ENCODE measurements at regions not wholly inside any gene's neighbourhood (a gene's known extent, or its start where the extent isn't known, plus 50 kb on each side); places are given as distances from the start of the nearest gene placed in this dataset.

DNA sequence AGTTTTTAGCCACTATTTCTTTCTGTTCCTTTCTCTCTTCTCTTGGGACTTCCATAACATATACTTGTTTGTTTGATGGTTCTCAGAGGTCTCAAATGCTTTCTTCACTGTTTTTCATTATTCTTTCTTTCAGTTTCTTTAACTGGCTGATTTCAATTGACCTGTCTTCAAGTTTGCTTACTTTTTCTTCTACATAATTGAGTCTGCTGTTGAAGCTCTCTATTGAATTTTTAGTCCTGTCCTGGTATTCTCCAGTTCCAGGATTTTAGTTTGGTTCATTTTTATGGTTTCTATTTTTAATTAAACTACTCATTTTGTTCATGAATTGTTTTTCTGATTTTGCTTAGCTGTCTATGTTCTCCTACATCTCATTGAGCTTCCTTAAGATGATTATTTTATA, 1305.3 kb upstream of the CELF2 start:
- DNase-seq: no peak

DNA sequence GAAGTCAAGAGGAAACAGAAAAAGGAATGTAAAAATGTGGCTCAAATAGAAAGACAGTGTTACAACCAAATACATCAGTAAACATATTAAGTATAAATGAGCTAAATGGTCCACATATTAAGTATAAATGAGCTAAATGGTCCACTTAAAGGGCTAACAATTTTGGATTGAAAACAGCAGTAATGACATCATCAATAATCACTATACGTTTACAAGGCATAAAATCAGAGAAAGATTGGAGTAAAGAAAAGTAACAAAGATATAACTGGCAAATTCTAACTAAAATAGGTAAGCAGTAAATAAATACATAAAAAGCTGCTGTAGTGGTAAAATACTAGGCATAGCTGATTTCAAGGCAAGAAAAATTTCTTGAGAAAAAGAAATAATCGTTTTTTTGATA, 1298.4 kb upstream of the CELF2 start:
- no peak for DNase-seq

DNA sequence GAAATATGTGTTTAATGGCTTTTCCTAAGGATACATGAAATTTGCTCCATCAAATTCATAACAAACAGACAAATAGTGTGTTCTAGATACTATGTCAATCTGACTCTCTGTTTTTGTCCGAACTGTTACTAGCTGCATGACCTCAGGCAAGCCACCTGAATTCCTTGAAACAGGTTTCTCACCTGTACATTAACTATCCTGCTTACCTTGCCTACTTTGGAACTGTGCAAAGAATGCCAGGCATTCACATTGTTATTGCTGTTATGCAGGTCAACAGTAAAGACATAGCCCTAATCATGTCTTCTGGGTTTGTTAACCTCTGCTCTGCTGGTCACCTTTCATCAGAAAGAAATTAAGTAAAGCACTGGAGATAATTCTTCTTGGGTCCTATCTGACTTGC, 1283.9 kb upstream of the CELF2 start:
- no peak for DNase-seq

DNA sequence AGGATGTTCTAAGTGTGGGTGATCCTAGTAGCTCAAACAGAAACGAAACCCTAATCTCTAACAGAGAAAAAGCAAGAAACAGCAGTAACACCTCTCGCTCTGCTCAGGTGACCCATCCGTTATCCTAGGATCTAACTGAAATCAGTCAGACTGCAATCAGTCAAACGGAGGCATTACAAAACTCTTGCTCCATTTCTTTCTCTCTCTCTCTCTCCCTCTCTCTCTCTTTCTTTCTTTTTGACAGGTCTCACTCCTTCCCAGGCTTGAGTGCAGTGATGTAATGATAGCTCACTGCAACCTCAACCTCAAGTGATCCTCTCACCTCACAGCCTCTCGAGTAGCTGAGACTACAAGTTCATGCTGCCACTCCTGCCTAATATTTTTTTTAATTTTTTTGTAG, 1283.5 kb upstream of the CELF2 start:
- no peak for DNase-seq

DNA sequence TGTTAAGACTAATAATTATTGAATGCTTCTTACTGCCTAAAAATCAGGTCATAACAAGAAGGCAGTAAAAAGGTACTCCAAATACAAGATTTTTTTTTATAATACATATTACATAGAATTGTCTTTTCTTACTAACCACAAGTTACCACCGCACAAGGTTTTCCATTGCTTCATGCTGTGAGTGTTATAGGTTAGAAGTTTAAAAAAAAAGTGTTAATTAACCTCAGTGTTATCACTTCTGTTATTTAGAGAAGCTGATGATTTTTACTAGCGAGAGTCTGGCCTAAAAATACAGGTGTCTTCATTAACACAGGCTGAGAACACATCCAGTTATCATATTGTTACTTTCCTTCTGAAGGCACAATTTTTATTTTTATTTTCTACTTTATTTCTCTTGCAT, 1281.9 kb upstream of the CELF2 start:
- DNase-seq: no peak

DNA sequence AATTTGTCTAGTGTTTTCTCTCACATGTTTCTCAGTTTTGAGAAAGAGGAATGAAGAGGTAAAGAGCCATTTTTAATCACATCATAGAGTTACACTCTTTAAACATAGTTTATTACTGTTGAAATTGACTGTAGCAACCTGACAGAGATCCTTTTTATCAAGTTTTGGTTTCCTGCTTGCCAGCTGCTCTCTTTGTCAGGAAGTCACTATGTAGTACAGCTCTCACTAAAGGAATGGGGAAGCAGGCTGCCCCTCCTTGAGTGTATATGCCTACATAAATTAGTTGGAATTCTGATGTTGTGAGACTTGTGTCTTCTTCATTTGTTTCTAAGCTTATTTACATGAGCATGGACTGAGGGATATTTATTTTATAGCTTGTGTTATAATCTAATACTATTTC, 1274.0 kb upstream of the CELF2 start:
- no peak for DNase-seq

DNA sequence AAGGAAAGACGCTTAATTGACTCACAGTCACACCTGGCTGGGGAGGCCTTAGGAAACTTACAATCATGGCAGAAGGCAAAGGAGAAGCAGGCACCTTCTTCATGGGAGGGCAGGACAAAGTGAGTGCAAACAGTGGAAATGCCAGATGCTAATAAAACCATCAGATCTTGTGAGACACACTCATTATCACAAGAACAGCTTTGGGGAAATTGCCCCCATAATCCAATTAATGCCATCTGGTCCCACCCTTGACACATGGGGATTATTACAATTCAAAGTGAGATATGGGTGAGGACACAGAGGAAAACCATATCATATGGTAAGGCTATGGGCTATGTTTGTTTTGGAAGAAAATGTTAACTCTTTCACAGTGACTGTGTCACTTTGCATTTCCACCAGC, 1272.5 kb upstream of the CELF2 start:
- no peak for DNase-seq

DNA sequence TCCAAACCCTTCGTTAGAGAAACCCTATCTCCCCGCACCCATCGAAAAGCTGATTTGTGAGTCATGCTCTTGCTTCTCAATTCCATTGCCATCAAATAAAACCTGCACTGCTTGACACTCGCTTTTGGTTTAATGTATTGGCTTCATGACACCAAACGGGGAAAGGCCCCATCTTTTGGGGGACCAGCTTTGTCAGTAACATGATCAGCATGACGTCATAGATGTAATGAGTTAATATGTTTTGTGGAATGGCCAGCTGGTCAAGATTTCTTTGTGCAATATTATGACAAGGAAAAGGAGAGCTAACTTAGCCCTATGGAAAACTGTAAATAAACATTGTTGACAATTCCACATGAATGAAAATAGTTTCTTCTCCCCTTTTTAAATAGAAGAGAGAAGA, 1260.5 kb upstream of the CELF2 start:
- DNase-seq: no peak

DNA sequence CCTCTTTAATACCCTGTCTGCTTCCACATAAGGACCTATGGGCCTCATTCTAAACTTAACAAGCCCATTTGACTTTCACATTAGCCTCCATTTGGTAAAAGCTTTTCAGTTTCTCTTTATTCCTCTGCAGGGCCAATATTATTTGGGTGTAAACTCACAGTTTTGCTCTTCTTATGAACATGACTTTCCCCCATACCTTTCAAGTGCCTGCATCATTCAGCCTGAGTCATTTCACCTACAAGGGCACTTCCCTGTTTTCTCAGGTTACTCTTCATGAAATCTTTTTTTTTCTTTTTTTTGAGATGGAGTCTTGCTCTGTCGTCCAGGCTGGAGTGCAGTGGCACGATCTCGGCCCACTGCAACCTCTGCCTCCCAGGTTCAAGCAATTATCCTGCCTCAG, 1258.1 kb upstream of the CELF2 start:
- no peak for DNase-seq

DNA sequence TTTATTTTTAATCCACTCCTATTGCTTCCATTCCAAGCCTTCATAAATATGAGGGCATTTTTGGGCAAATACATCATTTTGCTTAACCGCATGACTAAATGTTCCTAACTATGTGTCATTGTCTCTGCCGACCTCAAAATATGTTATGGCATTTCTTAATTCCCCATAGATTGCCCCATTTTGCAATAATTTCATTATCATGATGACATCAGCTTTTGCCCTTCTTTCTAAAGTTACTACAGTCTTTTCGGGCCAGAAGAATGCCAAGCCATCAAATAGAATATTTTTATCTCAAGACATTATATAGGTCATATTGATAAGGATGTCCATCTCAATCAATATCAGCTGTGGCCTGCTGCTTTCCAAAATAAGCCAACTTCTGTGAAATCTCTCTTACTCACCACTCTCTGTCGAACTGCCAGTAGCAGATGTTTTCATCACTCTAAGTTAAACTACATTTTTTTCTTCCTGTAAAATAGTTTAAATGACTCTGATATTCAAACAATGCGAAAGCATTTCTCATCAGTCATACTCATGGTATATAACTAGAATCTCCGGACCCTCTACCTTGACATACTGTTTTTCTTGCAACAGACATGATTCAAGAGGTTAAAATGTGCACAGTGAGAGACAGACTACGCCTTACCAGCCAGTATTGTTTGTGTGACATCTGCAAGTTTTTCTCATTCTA, 1254.6 kb upstream of the CELF2 start:
- DNase-seq: peak; percentile 96

DNA sequence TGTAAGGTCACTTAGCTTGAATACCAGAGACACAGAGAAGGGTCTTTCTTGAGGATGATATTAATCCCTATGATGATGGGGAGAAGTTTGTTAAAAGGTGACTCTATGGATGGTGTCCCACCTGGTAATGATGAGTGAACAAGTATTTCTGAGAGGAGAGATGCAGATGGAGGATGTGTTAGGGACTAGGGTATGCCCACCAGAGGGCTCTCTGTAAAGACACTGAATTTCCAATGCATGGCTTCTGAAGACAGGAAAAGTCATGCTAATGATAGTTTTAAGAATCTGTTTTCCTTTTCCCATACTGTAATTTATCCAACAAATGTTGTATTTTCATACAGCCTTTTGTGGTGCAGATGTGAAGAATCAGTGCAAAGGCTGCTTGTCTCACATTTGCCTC, 1250.9 kb upstream of the CELF2 start:
- no peak for DNase-seq

DNA sequence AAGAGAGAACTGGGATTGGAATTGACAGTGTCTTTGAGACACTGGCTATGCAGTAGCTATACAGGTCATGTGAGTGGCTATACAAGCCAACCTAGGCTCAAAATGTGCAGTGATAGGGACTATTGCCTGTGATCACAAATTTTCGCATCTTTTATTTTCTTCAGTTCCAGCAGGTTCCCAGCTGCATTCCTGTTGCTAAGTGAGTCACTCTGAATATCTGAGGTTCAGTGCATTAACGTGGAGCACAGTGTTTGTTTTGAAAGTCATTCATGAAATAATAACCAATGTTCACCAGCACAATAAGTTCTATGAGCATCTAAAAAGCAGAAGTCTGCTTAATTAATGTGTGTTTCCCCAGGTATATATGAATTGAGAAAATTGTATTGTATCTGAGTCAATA, 1236.0 kb upstream of the CELF2 start:
- DNase-seq: peak; percentile 16

DNA sequence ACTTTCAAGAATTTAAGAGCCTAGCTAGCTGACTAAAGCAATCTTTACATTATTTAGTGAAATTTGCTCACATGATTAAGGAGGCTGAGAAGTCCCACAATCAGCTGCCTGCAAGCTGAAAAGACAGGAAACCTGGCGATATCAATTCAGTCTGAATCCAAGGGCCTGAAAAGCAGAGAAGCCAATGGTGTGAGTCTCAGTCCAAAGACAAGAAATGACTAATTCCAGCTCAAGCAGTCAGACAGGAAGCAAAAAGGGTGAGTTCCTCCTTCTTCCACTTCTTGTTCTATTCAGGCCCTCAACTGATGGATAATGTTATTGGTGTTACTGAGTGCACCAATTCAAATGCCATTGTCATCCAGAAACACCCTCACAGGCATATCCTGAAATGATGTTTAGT, 1231.6 kb upstream of the CELF2 start:
- DNase-seq: peak; percentile 38

DNA sequence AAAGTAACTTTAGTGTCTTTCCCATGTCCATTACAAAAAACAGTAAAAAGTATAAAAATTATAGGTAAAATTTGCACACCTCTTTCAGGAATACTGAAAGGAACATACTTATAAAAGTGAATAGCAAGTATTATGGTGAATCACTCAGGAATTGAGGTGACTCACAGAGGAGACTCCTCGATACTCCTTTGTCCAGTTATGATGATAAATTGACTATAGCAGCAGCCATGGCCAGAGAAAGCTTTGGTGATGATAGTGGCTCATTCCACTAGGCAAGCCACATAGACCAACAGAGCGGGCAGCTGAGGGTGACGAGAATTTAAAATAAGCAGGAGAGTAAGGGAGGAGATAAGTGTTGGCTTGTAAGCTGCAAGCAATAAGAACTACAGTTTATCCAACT, 1231.1 kb upstream of the CELF2 start:
- DNase-seq: peak; percentile 42

DNA sequence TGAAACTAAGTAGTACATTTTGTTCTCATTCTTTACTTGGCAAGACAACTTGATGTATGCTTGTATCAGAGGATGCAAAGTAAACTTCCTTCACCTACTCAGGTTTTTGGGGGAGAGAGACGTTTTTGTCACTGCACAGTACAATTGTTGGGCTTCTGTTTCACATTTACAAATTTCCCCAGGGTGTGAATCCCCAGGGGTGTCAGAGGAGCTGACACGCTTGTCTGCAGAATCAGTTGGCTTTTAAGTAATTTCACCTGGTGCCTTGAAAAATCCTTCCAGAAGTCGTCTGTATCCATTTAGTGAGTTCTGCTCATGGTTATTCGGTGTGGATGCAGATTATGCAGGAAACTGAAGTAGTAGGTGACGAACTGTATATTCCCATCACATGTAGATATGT, 1227.7 kb upstream of the CELF2 start:
- DNase-seq: no peak

DNA sequence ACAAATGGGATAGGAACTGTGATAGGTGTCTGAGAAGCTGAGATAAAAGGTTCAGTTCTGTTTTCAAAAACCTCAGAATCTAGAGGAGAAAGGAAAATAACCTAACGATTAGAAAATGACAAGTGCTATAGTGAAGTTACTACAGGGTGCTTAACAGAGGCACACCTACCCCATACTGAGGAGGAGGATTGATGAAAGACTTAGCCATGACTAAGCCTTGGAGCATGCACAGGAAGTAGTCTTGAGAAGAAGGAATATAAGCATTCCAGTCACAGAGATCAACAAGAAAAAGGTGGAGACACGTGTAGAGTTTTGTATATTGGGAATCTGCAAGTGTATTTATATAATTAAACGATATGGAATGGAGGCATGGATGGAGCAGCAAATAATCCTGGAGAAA, 1225.5 kb upstream of the CELF2 start:
- DNase-seq: no peak

DNA sequence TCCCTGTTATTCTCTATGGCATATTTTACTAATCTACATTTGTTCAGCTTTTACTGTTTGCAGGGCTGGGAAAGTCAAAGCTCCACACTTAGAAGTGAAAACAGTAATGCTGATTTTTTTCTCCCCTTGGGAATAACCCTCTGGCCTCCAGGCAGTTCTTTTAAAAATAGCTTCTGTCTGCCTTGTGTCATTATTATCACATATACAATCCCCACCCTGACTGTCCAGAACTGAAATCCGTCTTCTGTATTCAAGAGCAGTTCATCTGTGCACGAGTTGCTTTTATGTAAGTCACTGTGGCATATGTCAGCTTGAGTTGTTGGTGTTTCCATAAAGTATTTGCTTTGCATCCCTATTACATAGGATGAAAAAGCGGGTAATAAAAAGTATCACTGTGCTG, 1221.1 kb upstream of the CELF2 start:
- DNase-seq: no peak

DNA sequence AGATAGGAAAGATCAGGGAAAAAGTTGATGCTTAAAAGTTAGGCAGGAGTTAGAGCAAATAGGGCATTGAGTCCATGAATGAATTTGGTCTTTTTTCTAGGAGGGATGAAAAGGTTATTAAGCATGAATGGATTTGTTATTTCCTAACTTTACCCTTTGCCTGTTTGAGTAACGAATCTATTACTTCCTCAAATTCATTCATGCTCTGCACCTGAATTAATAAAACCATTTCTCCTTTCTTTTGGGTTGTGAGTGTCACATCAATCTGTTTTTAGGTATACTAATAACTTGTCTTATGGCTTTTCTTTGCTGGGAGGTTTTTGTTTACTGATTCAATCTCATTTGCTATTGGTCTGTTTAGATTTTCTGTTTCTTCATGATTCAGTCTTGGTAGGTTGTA, 1217.7 kb upstream of the CELF2 start:
- DNase-seq: no peak

DNA sequence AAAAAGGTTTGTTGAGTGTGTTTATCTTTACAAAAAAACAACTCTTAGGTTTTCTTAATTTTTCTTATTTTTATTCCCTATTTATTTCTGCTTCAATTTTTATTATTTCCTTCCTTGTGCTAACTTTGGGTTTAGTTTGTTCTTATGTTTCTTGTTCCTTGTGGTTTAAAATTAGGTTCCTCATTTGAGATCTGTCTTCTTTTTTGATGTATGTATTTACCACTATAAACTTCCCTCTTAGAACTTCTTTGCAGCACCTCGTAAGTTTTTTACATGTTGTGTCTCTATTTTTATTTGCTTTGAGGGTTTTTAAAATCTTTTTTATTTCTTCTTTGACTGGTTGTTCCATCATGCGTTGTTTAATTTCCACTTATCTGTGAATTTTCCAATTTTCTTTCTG, 1217.1 kb upstream of the CELF2 start:
- DNase-seq: no peak

DNA sequence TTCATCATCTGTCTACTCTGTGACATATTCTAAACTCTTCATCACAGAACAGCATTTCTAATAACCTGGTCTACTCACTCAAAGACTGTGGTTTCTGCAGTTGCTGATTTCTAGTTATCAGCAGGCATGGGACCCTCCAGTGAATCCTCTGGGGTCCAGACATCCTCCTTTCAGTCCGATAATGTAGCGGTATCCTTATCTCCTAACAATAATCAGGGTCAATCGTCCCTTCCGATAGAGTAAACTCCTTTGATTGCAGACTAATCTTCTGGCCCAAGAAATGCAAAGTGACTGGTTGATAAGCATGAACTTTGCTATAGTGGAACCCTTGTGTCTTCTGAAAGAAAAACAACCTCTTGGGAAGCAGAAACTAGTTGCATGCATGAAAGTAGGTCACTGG, 1209.8 kb upstream of the CELF2 start:
- no peak for DNase-seq

DNA sequence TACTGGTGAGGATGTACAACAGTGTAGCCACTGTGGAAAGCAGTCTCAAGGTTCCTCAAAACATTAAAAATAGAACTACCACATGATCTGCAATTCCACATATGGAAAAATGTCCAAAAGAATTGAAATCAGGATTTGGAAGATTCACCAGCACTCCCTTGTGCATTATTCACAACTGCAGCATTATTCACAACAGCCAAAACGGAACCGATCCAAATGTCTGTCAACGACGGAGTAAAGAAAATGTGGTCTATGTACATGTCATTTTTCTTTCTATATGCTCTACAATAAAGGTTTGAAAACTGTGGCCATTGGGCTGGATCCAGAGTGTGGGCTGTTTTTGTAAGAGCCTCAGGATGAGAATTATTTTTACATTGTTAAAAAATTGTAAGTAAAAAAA, 1206.1 kb upstream of the CELF2 start:
- no peak for DNase-seq

DNA sequence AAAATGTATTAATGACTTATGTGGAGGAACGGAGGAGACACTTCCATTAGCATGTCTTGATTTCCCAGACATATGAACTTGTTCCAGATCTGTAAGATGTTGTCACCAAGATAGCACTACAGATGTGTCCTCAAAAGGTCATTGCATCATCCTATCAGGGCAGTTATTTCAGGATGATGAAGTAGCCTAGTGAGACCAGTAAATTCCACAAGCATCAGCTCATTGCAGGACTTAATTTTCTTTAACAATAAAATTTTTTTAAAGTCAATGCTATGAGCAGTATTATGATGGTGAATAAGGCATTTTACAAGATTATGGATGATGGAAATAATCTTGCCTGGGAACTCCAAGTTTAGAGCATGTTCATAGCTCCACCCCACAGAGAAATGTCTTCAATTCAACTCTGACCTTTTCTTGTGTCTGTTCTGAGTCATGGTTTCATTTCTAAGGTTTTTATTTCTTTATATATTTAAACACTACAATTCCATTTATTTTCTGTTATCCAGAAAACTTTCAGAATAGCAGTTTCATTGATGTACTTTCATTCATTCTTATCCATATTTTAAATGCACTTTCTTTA, 1203.3 kb upstream of the CELF2 start:
- peak; percentile 77 for DNase-seq

DNA sequence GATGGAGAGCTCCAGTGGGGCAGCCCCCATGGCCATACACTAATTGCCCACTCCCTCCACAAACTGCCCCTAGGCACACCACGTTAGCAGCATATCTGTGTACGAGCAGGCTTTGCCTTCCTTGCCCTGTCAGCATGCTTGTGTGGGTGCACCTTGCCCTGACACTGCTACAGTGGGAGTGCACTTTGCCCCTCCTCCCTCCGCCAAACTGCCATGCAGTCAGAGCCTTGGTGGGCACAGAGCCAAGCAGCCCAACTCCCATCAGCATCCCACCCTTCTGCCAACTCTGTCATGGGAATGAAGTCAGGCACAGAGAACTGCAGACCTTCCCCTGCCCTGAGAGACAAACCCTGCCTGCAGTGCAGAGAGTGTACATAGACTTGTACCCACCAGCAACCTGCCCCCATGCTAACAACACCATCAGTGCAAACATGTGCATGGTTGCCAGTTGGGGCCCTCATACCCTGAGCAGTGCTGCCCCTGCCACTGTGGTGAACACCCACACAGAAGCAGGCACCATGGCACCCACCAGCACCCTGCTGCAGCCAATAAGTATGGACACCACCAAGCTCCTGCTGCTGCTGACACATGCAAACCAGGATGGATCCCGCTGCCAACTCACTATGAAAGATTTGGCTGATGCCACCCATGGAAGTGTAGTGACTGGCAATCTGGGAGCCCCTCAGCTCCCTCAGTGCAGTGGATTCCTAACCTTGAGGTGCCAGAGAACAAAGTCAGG, 1197.7 kb upstream of the CELF2 start:
- no peak for DNase-seq

DNA sequence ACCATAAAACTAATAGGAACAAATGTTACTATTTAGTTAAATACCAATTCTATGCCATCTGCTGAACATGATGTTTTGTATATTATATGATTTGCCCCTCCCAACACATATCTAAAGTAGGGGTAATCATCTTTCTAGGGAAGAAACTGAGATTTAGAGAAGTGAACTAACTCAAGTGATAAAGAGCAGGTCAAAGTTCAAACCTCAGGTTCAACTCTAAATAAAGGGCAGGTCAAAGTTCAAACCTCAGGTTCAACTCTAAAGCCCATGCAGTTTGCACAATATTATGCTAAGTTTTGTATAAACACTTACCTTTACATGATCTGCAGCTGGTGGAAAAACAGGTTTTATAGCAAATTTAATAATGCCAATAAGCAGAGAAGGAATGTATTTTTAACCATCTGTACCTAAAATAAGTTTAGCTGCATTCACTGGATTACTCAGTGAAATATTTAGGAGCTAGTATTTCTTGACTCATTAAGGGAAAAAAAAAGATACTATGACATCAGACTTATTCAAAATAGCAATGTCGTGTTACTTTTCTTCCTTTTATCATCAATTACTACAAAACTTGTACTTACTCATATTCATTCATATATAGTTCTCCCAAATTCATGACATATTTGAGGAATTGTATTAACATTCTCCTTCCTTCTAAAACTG, 1194.3 kb upstream of the CELF2 start:
- no peak for DNase-seq

All from fibroblast of skin of scalp (primary cell).